ENCODE measurements at regions not wholly inside any gene's neighbourhood (a gene's known extent, or its start where the extent isn't known, plus 50 kb on each side); places are given as distances from the start of the nearest gene placed in this dataset.
A peak's percentile ranks its signal among the peaks of the same experiment; 100 is the strongest.

GRCh38 chr2:145563741-145564615 is 1044.1 kb upstream of the ZEB2 start:
- DNase-seq: peak in 4 of 5 donors; percentile 49 to 93 (median 75)
- FAIRE-seq: no peak
- Histone ChIP-seq H3K36me3 (ENCODE audit: control insufficient read depth in 2 of 3, insufficient read depth in 3 of 3, low read length in 3 of 3) (no peaks in the 10 kb centered on the region), H3K4me1 (ENCODE audit: control insufficient read depth in 2 of 3, insufficient read depth in 2 of 3, low read depth in 1 of 3, low read length in 3 of 3) (no peaks in the 10 kb centered on the region), H3K27me3 (ENCODE audit: control insufficient read depth, insufficient read depth, low read length) (no peaks in the 10 kb centered on the region), H3K27ac (ENCODE audit: low read depth in 2 of 2, low read length in 2 of 2) (no peak overlapping the region), H3K9ac (ENCODE audit: low read length in 3 of 3) (no peak overlapping the region), H3K9me3 (ENCODE audit: control insufficient read depth in 2 of 3, insufficient read depth in 1 of 3, low read length in 3 of 3) (no peaks in the 10 kb centered on the region), H3K4me3 (ENCODE audit: low read length in 3 of 3) (no peak overlapping the region)
- intact Hi-C loops (cut with DNase I): no loop called here
- TF ChIP-seq CTCF (IDR thresholded peaks at IDR 0.05; ENCODE audit: borderline replicate concordance, extremely low read depth, insufficient read depth): no peak

- FAIRE-seq: no peak
- H3K4me1 ChIP-seq (ENCODE audit: control insufficient read depth in 2 of 3, insufficient read depth in 2 of 3, low read depth in 1 of 3, low read length in 3 of 3): no peaks in the 10 kb centered on the region
- no peak for DNase-seq
- no peak overlapping the region for H3K4me3 ChIP-seq (ENCODE audit: low read length in 3 of 3)
- H3K9me3 ChIP-seq (ENCODE audit: control insufficient read depth in 2 of 3, insufficient read depth in 1 of 3, low read length in 3 of 3): no peaks in the 10 kb centered on the region
- H3K36me3 ChIP-seq (ENCODE audit: control insufficient read depth in 2 of 3, insufficient read depth in 3 of 3, low read length in 3 of 3): no peaks in the 10 kb centered on the region
- TF ChIP-seq CTCF (IDR thresholded peaks at IDR 0.05; ENCODE audit: borderline replicate concordance, extremely low read depth, insufficient read depth): no peak
- intact Hi-C loops (cut with DNase I): no loop called here
- no peaks in the 10 kb centered on the region for H3K27me3 ChIP-seq (ENCODE audit: control insufficient read depth, insufficient read depth, low read length)
- no peak overlapping the region for H3K9ac ChIP-seq (ENCODE audit: low read length in 3 of 3)
- no peak overlapping the region for H3K27ac ChIP-seq (ENCODE audit: low read depth in 2 of 2, low read length in 2 of 2)
Observed at GRCh38 chr2:145561152-145561551, 1041.2 kb upstream of the ZEB2 start.

- intact Hi-C loops (cut with DNase I): no loop called here
- TF ChIP-seq CTCF (IDR thresholded peaks at IDR 0.05; ENCODE audit: borderline replicate concordance, extremely low read depth, insufficient read depth): no peak
- FAIRE-seq: no peak
- Histone ChIP-seq H3K9me3 (ENCODE audit: control insufficient read depth in 2 of 3, insufficient read depth in 1 of 3, low read length in 3 of 3) (no peaks in the 10 kb centered on the region), H3K27ac (ENCODE audit: low read depth in 2 of 2, low read length in 2 of 2) (no peak overlapping the region), H3K9ac (ENCODE audit: low read length in 3 of 3) (no peak overlapping the region), H3K4me1 (ENCODE audit: control insufficient read depth in 2 of 3, insufficient read depth in 2 of 3, low read depth in 1 of 3, low read length in 3 of 3) (no peaks in the 10 kb centered on the region), H3K27me3 (ENCODE audit: control insufficient read depth, insufficient read depth, low read length) (no peaks in the 10 kb centered on the region), H3K4me3 (ENCODE audit: low read length in 3 of 3) (no peak overlapping the region), H3K36me3 (ENCODE audit: control insufficient read depth in 2 of 3, insufficient read depth in 3 of 3, low read length in 3 of 3) (no peaks in the 10 kb centered on the region)
- no peak for DNase-seq
Observed at GRCh38 chr2:145558617-145559350, 1038.9 kb upstream of the ZEB2 start.

Measured in kidney (tissue), 13 donors.